ENCODE measurements at regions not wholly inside any gene's neighbourhood (a gene's known extent, or its start where the extent isn't known, plus 50 kb on each side); places are given as distances from the start of the nearest gene placed in this dataset.

- intact Hi-C loops (cut with DNase I), result no loop called here
- WGBS, result 78% methylated on average over 9 of the region's 11 CpGs
- Histone ChIP-seq H3K27ac (replicated peaks in 1 of 4) (no peak overlapping the region), H3K9me3 (no peaks in the 10 kb centered on the region), H3K27me3 (no peaks in the 10 kb centered on the region), H3K4me1 (peaks cover 0 to 6% (median 3%) of the 10 kb centered on the region in 4 donors), H3K4me3 (no peak overlapping the region), H3K36me3 (no peaks in the 10 kb centered on the region)
- no peak for TF ChIP-seq CTCF (IDR thresholded peaks at IDR 0.05)
- TF ChIP-seq EP300 (IDR thresholded peaks at IDR 0.05), result no peak
- no peak for TF ChIP-seq POLR2A (IDR thresholded peaks at IDR 0.05; ENCODE audit: low read depth)
- no peak for TF ChIP-seq POLR2AphosphoS5 (IDR thresholded peaks at IDR 0.05)
- no peak for DNase-seq (ENCODE audit: extremely low spot score)
Measured at GRCh38 chr16:14374451-14375131, 255.5 kb downstream of the PARN start.

- no peaks in the 10 kb centered on the region for H3K27me3 ChIP-seq
- TF ChIP-seq EP300 (IDR thresholded peaks at IDR 0.05) (no peak), POLR2AphosphoS5 (IDR thresholded peaks at IDR 0.05) (no peak), POLR2A (IDR thresholded peaks at IDR 0.05; ENCODE audit: low read depth) (no peak), CTCF (IDR thresholded peaks at IDR 0.05) (no peak)
- H3K27ac ChIP-seq (replicated peaks in 1 of 4), result no peak overlapping the region
- no peak for DNase-seq (ENCODE audit: extremely low spot score)
- H3K36me3 ChIP-seq, result no peaks in the 10 kb centered on the region
- H3K4me3 ChIP-seq, result no peak overlapping the region
- WGBS, result 85% methylated on average over 6 of the region's 10 CpGs
- intact Hi-C loops (cut with DNase I), result no loop called here
- H3K4me1 ChIP-seq, result peaks cover 0 to 6% (median 3%) of the 10 kb centered on the region in 4 donors
- H3K9me3 ChIP-seq, result no peaks in the 10 kb centered on the region
Measured at GRCh38 chr16:14373896-14374295, 256.2 kb downstream of the PARN start.

GRCh38 chr16:14373406-14373805 is 256.7 kb downstream of the PARN start:
- Histone ChIP-seq H3K27ac (replicated peaks in 1 of 4) (no peak overlapping the region), H3K4me3 (no peak overlapping the region), H3K4me1 (peaks cover 0 to 6% (median 3%) of the 10 kb centered on the region in 4 donors), H3K36me3 (no peaks in the 10 kb centered on the region), H3K27me3 (no peaks in the 10 kb centered on the region), H3K9me3 (no peaks in the 10 kb centered on the region)
- over 99% methylated on average over 13 of the region's 13 CpGs for WGBS
- no peak for DNase-seq (ENCODE audit: extremely low spot score)
- no peak for TF ChIP-seq EP300 (IDR thresholded peaks at IDR 0.05)
- TF ChIP-seq POLR2A (IDR thresholded peaks at IDR 0.05; ENCODE audit: low read depth), result no peak
- no peak for TF ChIP-seq CTCF (IDR thresholded peaks at IDR 0.05)
- no peak for TF ChIP-seq POLR2AphosphoS5 (IDR thresholded peaks at IDR 0.05)
- intact Hi-C loops (cut with DNase I), result no loop called here

GRCh38 chr16:14372471-14372870 is 257.6 kb downstream of the PARN start:
- no peaks in the 10 kb centered on the region for H3K27me3 ChIP-seq
- H3K4me1 ChIP-seq, result peaks cover 0 to 6% (median 3%) of the 10 kb centered on the region in 4 donors
- WGBS, result 90% methylated on average over 8 of the region's 10 CpGs
- no peaks in the 10 kb centered on the region for H3K9me3 ChIP-seq
- DNase-seq (ENCODE audit: extremely low spot score), result no peak
- H3K27ac ChIP-seq (replicated peaks in 1 of 4), result no peak overlapping the region
- H3K4me3 ChIP-seq, result no peak overlapping the region
- TF ChIP-seq POLR2AphosphoS5 (IDR thresholded peaks at IDR 0.05), result no peak
- intact Hi-C loops (cut with DNase I), result no loop called here
- no peaks in the 10 kb centered on the region for H3K36me3 ChIP-seq

GRCh38 chr16:14371778-14372431 is 258.2 kb downstream of the PARN start:
- H3K36me3 ChIP-seq, result no peaks in the 10 kb centered on the region
- intact Hi-C loops (cut with DNase I), result no loop called here
- no peaks in the 10 kb centered on the region for H3K27me3 ChIP-seq
- DNase-seq (ENCODE audit: extremely low spot score), result no peak
- peaks cover 0 to 6% (median 3%) of the 10 kb centered on the region in 4 donors for H3K4me1 ChIP-seq
- H3K27ac ChIP-seq (replicated peaks in 1 of 4), result no peak overlapping the region
- H3K9me3 ChIP-seq, result no peaks in the 10 kb centered on the region
- 70% methylated on average over 5 of the region's 7 CpGs for WGBS
- H3K4me3 ChIP-seq, result no peak overlapping the region
- no peak for TF ChIP-seq POLR2A (IDR thresholded peaks at IDR 0.05; ENCODE audit: low read depth)
- TF ChIP-seq EP300 (IDR thresholded peaks at IDR 0.05), result no peak
- no peak for TF ChIP-seq CTCF (IDR thresholded peaks at IDR 0.05)
- TF ChIP-seq POLR2AphosphoS5 (IDR thresholded peaks at IDR 0.05), result no peak
